ENCODE measurements at regions not wholly inside any gene's neighbourhood (a gene's known extent, or its start where the extent isn't known, plus 50 kb on each side); places are given as distances from the start of the nearest gene placed in this dataset.
"Not testable (repeated sequence)": the region's sequence is repeated elsewhere in the genome, so short reads cannot be mapped to it uniquely, and the experiment has no call there.

DNA sequence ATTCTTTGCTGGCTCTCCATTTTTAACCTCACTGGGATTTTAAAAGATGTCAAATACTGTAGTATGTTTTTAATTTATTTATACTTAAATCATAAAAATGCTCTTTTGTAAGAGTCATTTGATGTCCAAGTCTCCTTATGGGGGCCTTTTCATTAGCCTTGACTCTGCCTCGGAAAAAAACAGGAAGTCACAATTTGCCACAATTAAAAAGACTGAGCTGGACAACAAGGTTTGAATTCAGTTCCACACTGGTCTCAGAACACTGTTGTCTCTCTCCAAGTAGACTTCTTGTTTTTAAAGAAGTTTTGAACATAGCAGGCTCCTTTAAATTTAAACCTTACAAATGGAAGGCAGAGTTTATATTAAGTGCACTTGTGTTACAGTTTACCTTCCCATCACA, 444.2 kb downstream of the ACTL7B start:
- DNase-seq, result no peak

GRCh38 chr9:108410161-108410560, 445.6 kb downstream of the ACTL7B start:
- DNase-seq, result no peak

GRCh38 chr9:108400297-108400696, 455.5 kb downstream of the ACTL7B start:
- no peak for DNase-seq

GRCh38 chr9:108399851-108400250, 455.9 kb downstream of the ACTL7B start:
- DNase-seq, result peak in 1 of 2 donors; percentile 34

GRCh38 chr9:108397286-108397685, 458.5 kb downstream of the ACTL7B start:
- DNase-seq, result no peak

- no peak for DNase-seq
These were observed 459.2 kb downstream of the ACTL7B start for GRCh38 chr9:108396611-108397010.

DNA sequence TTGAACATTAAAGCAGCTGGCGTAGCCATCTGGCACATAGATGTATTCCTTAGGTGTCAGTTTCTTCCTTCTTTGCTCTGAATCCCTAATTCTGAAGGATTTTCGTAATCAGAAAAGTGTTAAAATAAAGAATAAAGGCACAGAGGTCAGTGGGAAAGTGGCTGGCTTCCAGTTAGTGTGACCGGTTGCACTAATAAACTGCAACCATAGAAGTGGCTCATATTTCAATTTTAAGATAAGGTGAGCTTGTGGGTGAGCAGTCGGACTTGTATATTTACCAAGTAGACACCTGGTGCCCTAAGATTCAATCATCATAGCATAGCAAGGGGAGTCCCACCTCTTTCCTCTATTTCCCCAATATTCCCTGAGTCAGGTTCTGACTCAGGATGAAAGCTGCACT, 459.6 kb downstream of the ACTL7B start:
- no peak for DNase-seq

DNA sequence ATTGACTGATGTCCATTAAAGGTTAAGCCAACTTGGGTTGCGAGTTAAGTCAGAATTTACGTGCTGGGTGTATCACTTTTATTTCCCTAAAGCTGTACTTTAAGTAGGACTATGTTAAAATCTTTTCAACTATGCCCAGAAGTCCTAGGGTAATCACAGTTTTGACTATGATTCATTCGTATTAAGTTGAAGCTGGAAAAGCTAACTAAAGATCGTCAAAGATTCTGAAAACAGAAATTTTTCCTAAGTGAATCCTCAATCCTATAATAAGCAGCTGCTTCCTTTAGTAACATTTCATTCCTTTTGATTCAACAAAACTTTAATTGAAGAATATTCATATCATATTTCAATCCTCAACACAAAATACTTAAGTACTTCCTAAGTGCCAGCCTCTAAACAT, 460.4 kb downstream of the ACTL7B start:
- DNase-seq, result no peak

GRCh38 chr9:108394726-108395125, 461.1 kb downstream of the ACTL7B start:
- DNase-seq, result no peak

DNA sequence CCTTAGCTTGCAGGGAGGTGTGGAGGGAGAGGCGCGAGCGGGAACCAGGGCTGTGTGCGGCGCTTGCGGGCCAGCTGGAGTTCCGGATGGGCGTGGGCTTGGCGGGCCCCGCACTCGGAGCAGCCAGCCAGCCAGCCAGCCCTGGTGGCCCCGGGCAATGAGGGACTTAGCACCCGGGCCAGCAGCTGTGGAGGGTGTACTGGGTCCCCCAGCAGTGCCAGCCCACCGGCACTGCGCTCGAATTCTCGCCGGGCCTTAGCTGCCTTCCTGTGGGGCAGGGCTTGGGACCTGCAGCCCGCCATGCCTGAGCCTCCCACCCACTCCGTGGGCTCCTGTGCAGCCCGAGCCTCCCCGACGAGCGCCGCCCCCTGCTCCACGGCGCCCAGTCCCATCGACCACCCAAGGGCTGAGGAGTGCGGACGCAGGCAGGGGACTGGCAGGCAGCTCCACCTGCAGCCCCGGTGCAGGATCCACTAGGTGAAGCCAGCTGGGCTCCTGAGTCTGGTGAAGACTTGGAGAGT, 462.2 kb downstream of the ACTL7B start:
- not testable (repeated sequence) for DNase-seq

GRCh38 chr9:108392877-108393276, 462.9 kb downstream of the ACTL7B start:
- DNase-seq, result no peak

DNA sequence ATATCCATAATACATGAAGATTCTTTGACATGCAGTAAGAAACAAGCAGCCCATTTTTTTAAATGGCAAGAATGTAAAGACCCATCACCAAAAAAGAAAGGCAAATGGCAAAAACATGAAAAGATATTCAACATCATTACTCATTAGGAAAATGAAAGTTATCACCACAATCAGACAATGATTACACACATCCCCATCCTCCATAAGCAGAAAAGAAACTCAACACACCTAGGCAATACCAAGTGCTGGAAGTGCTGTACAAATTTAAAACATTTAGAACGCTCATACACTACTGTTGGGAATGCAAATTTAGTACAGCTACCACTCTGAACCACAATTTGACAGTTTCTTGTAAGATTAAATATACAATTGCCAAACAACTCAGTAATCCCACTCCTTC, 466.7 kb downstream of the ACTL7B start:
- no peak for DNase-seq

DNA sequence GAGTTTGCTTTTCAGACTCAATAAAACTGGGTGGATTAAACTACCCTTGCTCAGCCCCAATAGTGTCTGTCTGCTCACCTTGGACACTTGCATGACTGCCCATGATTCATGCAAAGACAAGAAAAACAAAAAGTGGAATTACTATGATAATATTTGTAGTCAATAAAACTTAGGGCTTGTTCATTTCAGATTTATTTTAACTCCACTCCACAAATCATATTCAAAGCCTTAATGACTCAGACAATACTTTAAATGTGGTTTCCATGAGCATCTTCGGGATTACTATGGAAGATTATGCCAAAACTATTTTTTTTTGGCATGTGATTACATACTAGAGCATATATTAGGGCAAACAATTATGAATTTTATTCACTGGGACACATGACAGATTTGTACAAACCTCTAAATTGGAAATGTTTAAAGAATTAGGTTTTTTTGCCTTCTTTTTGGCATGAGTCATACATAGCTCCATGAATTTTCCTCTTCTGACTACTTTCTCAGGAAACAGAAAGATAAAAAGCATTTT, 468.9 kb downstream of the ACTL7B start:
- no peak for DNase-seq

DNA sequence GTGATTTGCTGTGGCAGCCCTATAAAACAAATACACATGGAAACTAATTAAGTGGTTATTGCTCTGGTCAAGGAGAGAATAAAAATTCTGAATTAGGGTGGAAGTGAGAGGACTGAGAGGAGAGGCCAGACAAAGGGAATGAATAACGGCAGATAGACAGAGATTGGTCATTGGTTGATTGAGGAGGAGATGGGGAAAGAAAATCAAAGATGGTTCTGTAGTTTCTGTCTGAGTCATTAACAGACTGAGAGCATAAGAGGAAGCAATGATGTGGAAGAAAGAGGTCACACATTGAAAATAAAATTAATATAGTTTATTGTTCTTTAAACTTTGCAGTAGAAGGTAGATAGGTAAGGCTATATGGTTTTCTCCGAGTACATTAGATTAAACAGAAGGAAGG, 469.8 kb downstream of the ACTL7B start:
- no peak for DNase-seq

DNA sequence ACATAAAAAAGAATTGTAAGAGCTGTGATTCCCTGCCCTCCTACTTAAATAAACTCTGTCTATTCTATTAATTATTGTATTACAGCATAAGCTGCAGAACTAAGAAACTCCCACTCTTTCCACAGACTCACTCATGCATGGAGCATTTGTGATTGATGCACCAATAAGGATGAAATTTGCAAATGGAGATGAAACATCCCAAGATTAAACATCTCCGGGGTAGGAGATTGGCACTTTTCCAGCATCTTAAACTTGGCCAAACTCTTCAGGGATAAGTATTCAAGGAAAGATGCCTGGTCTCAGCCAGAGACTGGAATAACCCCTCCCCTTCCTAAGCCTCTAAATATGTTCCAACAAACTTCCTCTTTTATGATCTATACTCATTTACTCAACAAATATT, 472.0 kb downstream of the ACTL7B start:
- peak in 1 of 2 donors; percentile 32 for DNase-seq

DNA sequence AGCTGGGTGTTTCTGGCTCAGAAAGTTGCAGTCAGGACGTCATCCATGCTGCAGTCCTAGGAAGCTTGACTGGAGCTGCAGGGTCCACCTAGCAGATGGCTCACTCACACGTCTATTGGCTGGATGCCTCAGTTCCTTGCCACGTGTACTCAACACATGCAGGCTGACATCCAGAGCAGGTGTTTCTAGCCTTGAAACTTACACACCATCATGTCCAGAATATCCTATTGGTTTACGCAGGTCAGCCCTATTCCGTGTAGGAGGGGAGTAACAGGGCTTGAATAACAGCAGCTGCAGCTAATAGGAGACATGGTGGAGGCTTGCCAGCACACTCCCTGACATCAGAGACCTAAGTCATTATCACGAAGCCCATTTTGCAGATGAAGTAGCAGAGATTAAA, 473.5 kb downstream of the ACTL7B start:
- no peak for DNase-seq

DNA sequence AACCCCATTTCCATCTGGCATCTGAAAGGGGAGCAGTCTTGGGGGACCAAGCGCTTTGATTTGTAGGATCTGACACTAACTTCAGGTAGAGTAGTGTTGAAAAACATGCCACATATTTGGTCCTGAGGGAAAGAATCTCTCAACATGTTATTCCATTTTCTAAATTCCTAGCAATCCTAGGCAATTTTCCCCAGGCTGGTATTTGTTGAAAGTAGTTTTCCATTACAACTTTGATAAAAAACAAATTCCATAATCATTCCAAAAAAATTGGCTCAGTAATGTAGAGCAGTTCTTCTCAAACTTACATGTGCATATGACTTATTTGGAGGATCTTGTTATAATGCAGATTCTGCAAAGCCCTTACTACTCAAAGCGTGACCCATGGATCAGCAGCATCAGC, 477.9 kb downstream of the ACTL7B start:
- no peak for DNase-seq

DNA sequence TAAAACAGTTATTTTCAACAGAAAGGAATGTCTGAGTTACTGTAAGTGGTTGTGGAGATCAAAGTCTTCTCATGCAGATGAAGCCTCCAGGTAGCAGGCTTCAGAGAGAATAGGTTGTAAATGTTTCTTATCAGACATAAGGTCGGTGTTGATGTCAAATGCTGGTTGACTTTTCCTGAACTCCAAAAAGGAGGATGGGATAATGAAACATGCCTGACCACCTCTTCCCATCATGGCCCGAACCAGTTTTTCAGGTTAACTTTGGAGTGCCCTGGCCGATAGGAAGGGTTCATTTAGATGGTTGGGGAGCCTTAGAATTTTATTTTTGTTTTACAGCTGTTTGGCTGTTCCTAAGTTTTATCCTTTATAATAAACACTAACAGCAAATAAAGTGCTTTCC, 478.4 kb downstream of the ACTL7B start:
- DNase-seq, result no peak

DNA sequence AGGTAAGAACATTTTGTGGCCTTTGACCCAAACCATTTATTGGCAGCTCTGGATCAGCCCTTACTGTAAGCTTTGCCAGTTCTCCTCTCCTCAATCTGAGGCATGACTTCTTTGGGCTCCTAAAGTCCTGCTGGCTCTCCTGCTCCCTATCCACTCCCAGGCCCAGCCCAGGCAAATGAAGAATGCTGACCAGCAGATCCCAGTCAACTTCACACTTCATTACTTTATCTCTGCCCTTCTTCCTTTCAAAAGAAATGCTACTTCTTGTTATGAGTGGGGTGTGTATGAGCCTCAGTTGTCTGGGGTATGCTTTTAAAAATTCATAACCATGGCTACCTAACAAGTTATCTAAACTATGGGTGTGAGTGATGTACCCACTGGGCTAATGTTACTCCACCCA, 479.6 kb downstream of the ACTL7B start:
- peak; percentile 65 to 68 for DNase-seq

- DNase-seq, result no peak
These were observed 481.2 kb downstream of the ACTL7B start for GRCh38 chr9:108374626-108375025.

- no peak for DNase-seq
These were observed 488.6 kb downstream of the ACTL7B start for GRCh38 chr9:108367188-108367587.

DNA sequence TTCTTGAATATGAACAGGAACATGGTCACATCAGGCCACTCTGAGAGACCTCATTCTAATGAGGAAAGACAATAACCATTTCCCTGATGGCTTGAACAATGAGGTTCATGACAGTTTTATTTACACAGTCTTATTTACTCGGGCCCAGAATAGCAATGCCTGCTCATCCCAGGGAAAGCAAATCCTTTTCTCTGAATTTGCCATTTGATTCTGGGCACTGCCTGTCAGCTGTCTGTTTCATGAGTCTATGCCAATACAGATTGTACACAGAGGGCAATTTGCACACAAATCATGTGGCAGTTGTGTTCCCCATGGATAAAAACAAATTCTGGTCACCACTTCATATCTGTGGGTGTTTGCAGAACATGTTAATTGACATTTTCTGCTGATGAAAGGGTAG, 492.5 kb downstream of the ACTL7B start:
- no peak for DNase-seq

- no peak for DNase-seq
These were observed 495.5 kb downstream of the ACTL7B start for GRCh38 chr9:108360304-108360703.

DNA sequence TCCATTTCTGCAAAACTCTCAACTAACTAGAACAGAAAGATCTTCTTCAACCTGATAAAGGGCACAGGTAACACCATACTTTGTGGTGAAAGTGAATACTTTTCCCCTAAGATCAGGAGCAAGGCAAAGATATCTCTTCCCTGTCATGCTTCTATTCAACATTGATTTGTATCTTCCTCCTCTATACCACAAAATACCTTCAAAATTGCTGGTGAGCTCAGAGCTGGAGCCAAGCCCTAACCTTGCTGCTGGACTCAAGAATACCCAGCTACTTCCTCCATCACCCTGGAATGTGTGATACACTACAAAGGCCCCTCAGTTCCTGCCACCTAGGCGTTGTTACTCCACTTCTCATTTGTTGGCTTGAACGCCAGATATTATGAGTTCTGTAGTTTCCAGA, 499.0 kb downstream of the ACTL7B start:
- DNase-seq, result no peak

GRCh38 chr9:108351571-108351970, 504.2 kb downstream of the ACTL7B start:
- no peak for DNase-seq
